Stomach (tissue), 8 donors: ENCODE measurements at regions not wholly inside any gene's neighbourhood (a gene's known extent, or its start where the extent isn't known, plus 50 kb on each side); places are given as distances from the start of the nearest gene placed in this dataset.

Experiments used
- DNase-seq, 2 donors: peaks; one replicate each; pipeline versions ENCODE4 v3.0.0 to v3.0.0-alpha.2; 2013 to 2019
- H3K27ac ChIP-seq, 5 donors: fragments of 200-600 bp in 4 of 5; sonication (generic) in 4 of 5; one replicate each; pipeline ENCODE4 v1.5.1; 2013 to 2019; ENCODE audit warnings: mild to moderate bottlenecking in 1 of 5, moderate library complexity in 1 of 5
- H3K27me3 ChIP-seq, 3 donors: fragments of 200-600 bp; sonication (generic); one replicate each; pipeline ENCODE4 v1.5.1; 2017 to 2019; ENCODE audit warnings: mixed run types in 1 of 3
- H3K36me3 ChIP-seq, 4 donors: fragments of 200-600 bp; sonication (generic); 1 replicate in 3 of 4; 2 replicates in 1 of 4; pipeline ENCODE4 v1.5.1; 2016 to 2019
- H3K4me1 ChIP-seq, 4 donors: fragments of 200-600 bp; sonication (generic); one replicate each; pipeline ENCODE4 v1.5.1; 2016 to 2019
- H3K4me3 ChIP-seq, 4 donors: fragments of 200-600 bp; sonication (generic) in 3 of 4; one replicate each; pipeline ENCODE4 v1.5.1; 2016 to 2019; ENCODE audit warnings: mild to moderate bottlenecking in 1 of 4
- H3K9me3 ChIP-seq, 4 donors: fragments of 200-600 bp; sonication (generic); one replicate each; pipeline ENCODE4 v1.5.1; 2016 to 2019
- EP300 ChIP-seq: sonication (generic); formaldehyde crosslinking; IDR thresholded peaks from one replicate; pipeline ENCODE4 v1.6.1; 2017; ENCODE audit warnings: antibody characterized with exemption
- POLR2A ChIP-seq, 4 donors: fragments of 450-650 bp; IDR thresholded peaks; one replicate each; pipeline ENCODE4 v1.6.1; 2016; ENCODE audit warnings: antibody characterized with exemption in 4 of 4, control low read depth in 2 of 4, mild to moderate bottlenecking in 1 of 4, moderate library complexity in 1 of 4
- POLR2AphosphoS5 ChIP-seq, 3 donors: sonication (generic); formaldehyde crosslinking; IDR thresholded peaks; one replicate each; pipeline ENCODE4 v1.6.1; 2016; ENCODE audit warnings: antibody characterized with exemption in 3 of 3
- WGBS, 5 donors: extraction: QIAGEN DNeasy Blood & Tissue Kit in 3 of 5; methylation state at CpG; one replicate each; pipeline versions ENCODE4 v1.1.5 to v1.1.7; 2013 to 2018; 5-methylcytosine and 5-hydroxymethylcytosine counted together
- intact Hi-C: fragments of 100-400 bp; cut with DNase I; formaldehyde crosslinking; loops from one replicate; pipeline ENCODE4 v1.15.1; 2023; ENCODE audit warnings: low total_unique reads
- TF ChIP-seq, protein P1 (sequence below), 7 experiments: fragments of 450-650 bp in 4 of 7; fragments of 200-600 bp in 3 of 7; sonication (generic) in 3 of 7; IDR thresholded peaks; one replicate each; pipeline ENCODE4 v1.5.1; 2016 to 2019; ENCODE audit warnings: antibody characterized with exemption in 7 of 7, control low read depth in 2 of 7, mild to moderate bottlenecking in 1 of 7
- donor health status: healthy with polysubstance abuse.
- donor health status: Bipolar disorder and iron deficiency.
- donor health status: healthy.

GRCh38 chr5:12322042-12322441, 417.8 kb upstream of the CTNND2 start:
- no peak for TF ChIP-seq POLR2AphosphoS5 (IDR thresholded peaks at IDR 0.05)
- no peak for TF ChIP-seq EP300
- H3K4me3 ChIP-seq, result no peak overlapping the region
- WGBS, 5 donors, result 44 to 52% (median 49%) methylated on average over 1 of the region's 1 CpG
- H3K36me3 ChIP-seq, result no peaks in the 10 kb centered on the region
- H3K27me3 ChIP-seq, result no peaks in the 10 kb centered on the region
- intact Hi-C loops, result no loop called here
- H3K27ac ChIP-seq, result no peak overlapping the region
- no peaks in the 10 kb centered on the region for H3K4me1 ChIP-seq
- DNase-seq, result no peak
- peaks cover 0 to 7% (median 0%) of the 10 kb centered on the region in 4 donors for H3K9me3 ChIP-seq

DNA sequence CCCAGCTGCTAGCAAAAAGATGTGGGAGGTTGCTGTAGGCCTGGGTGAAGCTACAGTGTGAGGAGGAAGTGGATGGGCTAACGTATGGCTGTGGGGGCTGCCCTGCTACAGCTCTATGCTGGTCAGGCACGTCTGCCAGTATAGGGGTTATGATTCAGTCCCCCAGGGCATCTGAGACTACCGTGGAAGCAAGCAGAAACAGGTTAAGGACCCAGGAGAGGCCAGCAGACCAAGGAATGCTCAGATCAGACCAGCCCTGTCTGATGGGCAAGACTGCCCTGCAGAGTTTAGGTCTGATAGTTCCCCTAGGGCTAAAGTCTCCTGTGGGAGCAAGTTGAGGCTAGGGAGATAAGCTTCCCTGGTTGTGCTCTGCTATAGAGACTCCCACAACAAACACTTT, 416.1 kb upstream of the CTNND2 start:
- WGBS, 5 donors, result 57 to 70% (median 62%) methylated on average over 2 to 3 of the region's 3 CpGs
- Histone ChIP-seq H3K9me3 (peaks cover 0 to 7% (median 0%) of the 10 kb centered on the region in 4 donors), H3K4me1 (no peaks in the 10 kb centered on the region), H3K27me3 (no peaks in the 10 kb centered on the region), H3K27ac (no peak overlapping the region), H3K36me3 (no peaks in the 10 kb centered on the region), H3K4me3 (no peak overlapping the region)
- intact Hi-C loops, result no loop called here
- DNase-seq, result no peak
- TF ChIP-seq POLR2AphosphoS5 (IDR thresholded peaks at IDR 0.05) (no peak), POLR2A (IDR thresholded peaks at IDR 0.05) (no peak), EP300 (no peak)
- TF ChIP-seq, protein P1, sequence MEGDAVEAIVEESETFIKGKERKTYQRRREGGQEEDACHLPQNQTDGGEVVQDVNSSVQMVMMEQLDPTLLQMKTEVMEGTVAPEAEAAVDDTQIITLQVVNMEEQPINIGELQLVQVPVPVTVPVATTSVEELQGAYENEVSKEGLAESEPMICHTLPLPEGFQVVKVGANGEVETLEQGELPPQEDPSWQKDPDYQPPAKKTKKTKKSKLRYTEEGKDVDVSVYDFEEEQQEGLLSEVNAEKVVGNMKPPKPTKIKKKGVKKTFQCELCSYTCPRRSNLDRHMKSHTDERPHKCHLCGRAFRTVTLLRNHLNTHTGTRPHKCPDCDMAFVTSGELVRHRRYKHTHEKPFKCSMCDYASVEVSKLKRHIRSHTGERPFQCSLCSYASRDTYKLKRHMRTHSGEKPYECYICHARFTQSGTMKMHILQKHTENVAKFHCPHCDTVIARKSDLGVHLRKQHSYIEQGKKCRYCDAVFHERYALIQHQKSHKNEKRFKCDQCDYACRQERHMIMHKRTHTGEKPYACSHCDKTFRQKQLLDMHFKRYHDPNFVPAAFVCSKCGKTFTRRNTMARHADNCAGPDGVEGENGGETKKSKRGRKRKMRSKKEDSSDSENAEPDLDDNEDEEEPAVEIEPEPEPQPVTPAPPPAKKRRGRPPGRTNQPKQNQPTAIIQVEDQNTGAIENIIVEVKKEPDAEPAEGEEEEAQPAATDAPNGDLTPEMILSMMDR (IDR thresholded peaks at IDR 0.05), result no peak

DNA sequence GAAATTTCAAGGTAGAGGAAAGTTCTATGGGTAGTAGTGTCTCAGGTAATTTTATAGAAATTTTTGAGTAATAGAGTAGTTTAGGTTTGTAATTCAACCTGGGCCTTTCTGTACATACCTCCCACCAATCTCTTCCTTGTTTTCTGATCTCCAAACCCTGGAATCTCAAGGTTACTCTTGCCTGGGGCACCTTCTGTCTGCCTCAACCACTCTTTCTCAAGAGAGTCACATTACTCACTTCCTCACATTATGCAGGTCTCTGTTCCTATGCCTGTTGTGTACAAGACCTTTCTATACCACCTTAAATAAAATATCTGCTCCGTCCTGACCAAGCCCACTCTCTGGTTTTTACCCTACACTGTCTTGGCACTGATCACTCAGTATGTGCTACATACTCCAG, 412.6 kb upstream of the CTNND2 start:
- intact Hi-C loops, result no loop called here
- no peaks in the 10 kb centered on the region for H3K27me3 ChIP-seq
- 26 to 50% (median 38%) methylated on average over 1 of the region's 1 CpG for WGBS, 5 donors
- H3K4me3 ChIP-seq, result no peak overlapping the region
- no peaks in the 10 kb centered on the region for H3K4me1 ChIP-seq
- DNase-seq, result no peak
- H3K27ac ChIP-seq, result no peak overlapping the region
- TF ChIP-seq, protein P1 (IDR thresholded peaks at IDR 0.05), result no peak
- no peak for TF ChIP-seq POLR2AphosphoS5 (IDR thresholded peaks at IDR 0.05)
- TF ChIP-seq POLR2A (IDR thresholded peaks at IDR 0.05), result no peak
- TF ChIP-seq EP300, result no peak
- peaks cover 0 to 7% (median 0%) of the 10 kb centered on the region in 4 donors for H3K9me3 ChIP-seq
- H3K36me3 ChIP-seq, result no peaks in the 10 kb centered on the region

GRCh38 chr5:12315461-12315860, 411.2 kb upstream of the CTNND2 start:
- no peak for TF ChIP-seq POLR2A (IDR thresholded peaks at IDR 0.05)
- no peak for TF ChIP-seq EP300
- TF ChIP-seq POLR2AphosphoS5 (IDR thresholded peaks at IDR 0.05), result no peak
- TF ChIP-seq, protein P1 (IDR thresholded peaks at IDR 0.05), result no peak
- no peaks in the 10 kb centered on the region for H3K27me3 ChIP-seq
- no peak overlapping the region for H3K4me3 ChIP-seq
- 28 to 46% (median 38%) methylated on average over 1 of the region's 1 CpG for WGBS, 5 donors
- no peaks in the 10 kb centered on the region for H3K36me3 ChIP-seq
- DNase-seq, result no peak
- H3K9me3 ChIP-seq, result peaks cover 0 to 2% (median 0%) of the 10 kb centered on the region in 4 donors
- H3K27ac ChIP-seq, result no peak overlapping the region
- intact Hi-C loops, result no loop called here
- no peaks in the 10 kb centered on the region for H3K4me1 ChIP-seq

DNA sequence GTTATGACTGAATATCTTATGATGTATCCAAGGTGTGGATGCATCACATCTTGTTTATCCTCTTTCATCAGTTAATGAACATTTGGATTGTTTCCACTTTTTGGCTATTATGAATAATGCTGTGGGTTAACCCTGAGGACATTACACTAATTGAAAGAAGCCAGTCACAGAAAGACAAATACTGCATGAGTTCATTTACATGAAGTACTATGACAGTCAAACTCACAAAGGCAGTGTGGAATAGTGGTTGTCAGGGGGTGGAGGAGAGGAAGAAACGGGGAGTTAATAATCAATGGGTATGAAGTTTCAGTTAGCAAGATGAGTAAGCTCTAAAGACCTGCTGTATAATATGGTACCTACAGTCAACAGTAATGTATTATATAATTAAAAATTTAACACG, 409.4 kb upstream of the CTNND2 start:
- 72 to 89% (median 74%) methylated on average over 2 of the region's 2 CpGs for WGBS, 5 donors
- TF ChIP-seq EP300, result no peak
- no peak for TF ChIP-seq POLR2AphosphoS5 (IDR thresholded peaks at IDR 0.05)
- TF ChIP-seq POLR2A (IDR thresholded peaks at IDR 0.05), result no peak
- TF ChIP-seq, protein P1 (IDR thresholded peaks at IDR 0.05), result no peak
- intact Hi-C loops, result no loop called here
- Histone ChIP-seq H3K36me3 (no peaks in the 10 kb centered on the region), H3K27me3 (no peaks in the 10 kb centered on the region), H3K27ac (no peak overlapping the region), H3K4me1 (no peaks in the 10 kb centered on the region), H3K4me3 (no peak overlapping the region), H3K9me3 (no peaks in the 10 kb centered on the region)
- DNase-seq, result no peak
